Nephron (organoid): ENCODE measurements at regions not wholly inside any gene's neighbourhood (a gene's known extent, or its start where the extent isn't known, plus 50 kb on each side); places are given as distances from the start of the nearest gene placed in this dataset.

Experiments
- H3K27ac Mint-ChIP-seq, 3 experiments: 2 replicates each; pipeline ENCODE4 v1.8.0; 2020; ENCODE audit warnings: mixed read lengths in 3 of 3, mild to moderate bottlenecking in 2 of 3, moderate library complexity in 1 of 3
- H3K27me3 Mint-ChIP-seq: 2 replicates; pipeline ENCODE4 v1.8.0; 2021; ENCODE audit warnings: low read depth, mild to moderate bottlenecking, moderate library complexity, mixed read lengths
- H3K36me3 Mint-ChIP-seq: 2 replicates; pipeline ENCODE4 v1.8.0; 2020; ENCODE audit warnings: low read depth, mixed read lengths
- H3K4me1 Mint-ChIP-seq: 2 replicates; pipeline ENCODE4 v1.8.0; 2020; ENCODE audit warnings: mixed read lengths
- H3K4me3 Mint-ChIP-seq, 3 experiments: 2 replicates each; pipeline ENCODE4 v1.8.0; 2020; ENCODE audit warnings: mild to moderate bottlenecking in 3 of 3, mixed read lengths in 3 of 3, moderate library complexity in 2 of 3
- H3K9me3 Mint-ChIP-seq: 2 replicates; pipeline ENCODE4 v1.8.0; 2020; ENCODE audit warnings: mixed read lengths
- CTCF ChIP-seq, 3 experiments: fragments of 200-600 bp; sonication (generic); IDR thresholded peaks; one replicate each; pipeline ENCODE4 v1.5.0; 2021; ENCODE audit warnings: antibody characterized with exemption in 3 of 3; ENCODE audit not compliant: unreplicated experiment in 3 of 3

- Mint-ChIP-seq H3K4me1 (peaks cover 1% of the 10 kb centered on the region), H3K4me3 (no peak overlapping the region), H3K9me3 (no peaks in the 10 kb centered on the region), H3K36me3 (no peaks in the 10 kb centered on the region), H3K27me3 (peaks cover 4% of the 10 kb centered on the region), H3K27ac (no peak overlapping the region)
- TF ChIP-seq CTCF (IDR thresholded peaks at IDR 0.05; ENCODE audit: unreplicated experiment in 3 of 3): no peak
These were observed 89.9 kb upstream of the DCBLD2 start for GRCh38 chr3:98991393-98991792.

GRCh38 chr3:98990657-98991056, 89.2 kb upstream of the DCBLD2 start:
- no peak for TF ChIP-seq CTCF (IDR thresholded peaks at IDR 0.05; ENCODE audit: unreplicated experiment in 3 of 3)
- no peak overlapping the region for H3K4me3 Mint-ChIP-seq
- H3K27ac Mint-ChIP-seq: no peak overlapping the region
- no peaks in the 10 kb centered on the region for H3K36me3 Mint-ChIP-seq
- H3K27me3 Mint-ChIP-seq: peaks cover 2% of the 10 kb centered on the region
- H3K4me1 Mint-ChIP-seq: peaks cover 9% of the 10 kb centered on the region
- no peaks in the 10 kb centered on the region for H3K9me3 Mint-ChIP-seq

GRCh38 chr3:98986073-98986472, 84.6 kb upstream of the DCBLD2 start:
- peaks cover 19% of the 10 kb centered on the region for H3K4me1 Mint-ChIP-seq
- no peaks in the 10 kb centered on the region for H3K27me3 Mint-ChIP-seq
- no peak overlapping the region for H3K4me3 Mint-ChIP-seq
- no peaks in the 10 kb centered on the region for H3K36me3 Mint-ChIP-seq
- no peaks in the 10 kb centered on the region for H3K9me3 Mint-ChIP-seq
- peak overlapping the region; percentile 30 to 58 (median 33) for H3K27ac Mint-ChIP-seq
- no peak for TF ChIP-seq CTCF (IDR thresholded peaks at IDR 0.05; ENCODE audit: unreplicated experiment in 3 of 3)

GRCh38 chr3:98985431-98985830, 83.9 kb upstream of the DCBLD2 start:
- no peak for TF ChIP-seq CTCF (IDR thresholded peaks at IDR 0.05; ENCODE audit: unreplicated experiment in 3 of 3)
- Mint-ChIP-seq H3K9me3 (no peaks in the 10 kb centered on the region), H3K27ac (peak overlapping the region in 2 of 3 experiments; percentile 30 to 58), H3K36me3 (no peaks in the 10 kb centered on the region), H3K4me1 (peaks cover 19% of the 10 kb centered on the region), H3K27me3 (no peaks in the 10 kb centered on the region), H3K4me3 (no peak overlapping the region)

GRCh38 chr3:98984024-98984423, 82.5 kb upstream of the DCBLD2 start:
- Mint-ChIP-seq H3K4me3 (no peak overlapping the region), H3K36me3 (no peaks in the 10 kb centered on the region), H3K27ac (no peak overlapping the region), H3K27me3 (no peaks in the 10 kb centered on the region), H3K4me1 (peaks cover 19% of the 10 kb centered on the region), H3K9me3 (no peaks in the 10 kb centered on the region)
- TF ChIP-seq CTCF (IDR thresholded peaks at IDR 0.05; ENCODE audit: unreplicated experiment in 3 of 3): no peak

- no peak overlapping the region for H3K27ac Mint-ChIP-seq
- H3K36me3 Mint-ChIP-seq: no peaks in the 10 kb centered on the region
- TF ChIP-seq CTCF (IDR thresholded peaks at IDR 0.05; ENCODE audit: unreplicated experiment in 3 of 3): no peak
- H3K4me3 Mint-ChIP-seq: no peak overlapping the region
- peaks cover 19% of the 10 kb centered on the region for H3K4me1 Mint-ChIP-seq
- no peaks in the 10 kb centered on the region for H3K9me3 Mint-ChIP-seq
- no peaks in the 10 kb centered on the region for H3K27me3 Mint-ChIP-seq
These were observed 80.9 kb upstream of the DCBLD2 start for GRCh38 chr3:98982351-98982750.
